ENCODE measurements at regions not wholly inside any gene's neighbourhood (a gene's known extent, or its start where the extent isn't known, plus 50 kb on each side); places are given as distances from the start of the nearest gene placed in this dataset.

DNA sequence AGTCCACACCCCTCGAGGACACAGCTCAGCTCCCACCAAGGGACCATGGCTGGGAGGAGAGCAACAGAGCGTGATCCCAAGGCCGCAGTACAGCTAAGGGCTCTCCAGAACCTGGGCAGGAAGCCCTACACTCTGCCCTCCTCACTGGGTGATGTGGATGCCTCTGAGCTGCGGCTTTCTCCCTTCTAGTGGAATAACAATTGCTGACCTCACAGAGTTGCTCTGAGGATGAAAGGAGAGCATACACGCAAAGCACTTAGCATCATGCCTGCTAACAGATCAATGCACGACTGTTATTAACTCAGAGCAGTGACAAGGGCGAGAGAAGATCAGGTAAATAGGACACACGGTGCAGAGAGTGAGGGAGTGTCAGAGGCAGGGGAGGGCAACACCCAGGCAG lies 74.2 kb downstream of the ZFP36L2 start:
- H3K4me1 ChIP-seq (ENCODE audit: control insufficient read depth in 4 of 4, insufficient read depth in 4 of 4, low read length in 3 of 4) = peaks cover 13 to 38% (median 33%) of the 10 kb centered on the region in 4 donors
- H3K36me3 ChIP-seq (ENCODE audit: control insufficient read depth in 4 of 4, insufficient read depth in 3 of 4, low read depth in 1 of 4, low read length in 3 of 4) = no peaks in the 10 kb centered on the region
- 58% methylated on average over 8 of the region's 8 CpGs for WGBS
- DNase-seq (ENCODE audit: low spot score) = no peak
- H3K9ac ChIP-seq (ENCODE audit: low read depth in 1 of 2, low read length in 2 of 2) = no peak overlapping the region
- H3K9me3 ChIP-seq (ENCODE audit: control insufficient read depth in 4 of 4, low read length in 3 of 4) = no peaks in the 10 kb centered on the region
- no peaks in the 10 kb centered on the region for H3K27me3 ChIP-seq (ENCODE audit: control insufficient read depth in 4 of 4, insufficient read depth in 4 of 4, low read length in 3 of 4)
- TF ChIP-seq HNF4G (IDR thresholded peaks at IDR 0.05) (no peak), NR2F2 (IDR thresholded peaks at IDR 0.05) (no peak), FOXA2 (IDR thresholded peaks at IDR 0.05) (no peak), SP1 (IDR thresholded peaks at IDR 0.05) (no peak), FOXA1 (IDR thresholded peaks at IDR 0.05) (no peak), TAF1 (conservative IDR thresholded peaks at IDR 0.05) (no peak), RXRA (IDR thresholded peaks at IDR 0.05) (no peak), EGR1 (IDR thresholded peaks at IDR 0.05; ENCODE audit: low read depth in 2 of 2) (no peak), HNF4A (conservative IDR thresholded peaks at IDR 0.05) (no peak), RAD21 (IDR thresholded peaks at IDR 0.05) (no peak), GABPA (IDR thresholded peaks at IDR 0.05 in 1 of 2, conservative IDR thresholded peaks at IDR 0.05 in 1 of 2) (no peak)
- TF ChIP-seq, protein P1, sequence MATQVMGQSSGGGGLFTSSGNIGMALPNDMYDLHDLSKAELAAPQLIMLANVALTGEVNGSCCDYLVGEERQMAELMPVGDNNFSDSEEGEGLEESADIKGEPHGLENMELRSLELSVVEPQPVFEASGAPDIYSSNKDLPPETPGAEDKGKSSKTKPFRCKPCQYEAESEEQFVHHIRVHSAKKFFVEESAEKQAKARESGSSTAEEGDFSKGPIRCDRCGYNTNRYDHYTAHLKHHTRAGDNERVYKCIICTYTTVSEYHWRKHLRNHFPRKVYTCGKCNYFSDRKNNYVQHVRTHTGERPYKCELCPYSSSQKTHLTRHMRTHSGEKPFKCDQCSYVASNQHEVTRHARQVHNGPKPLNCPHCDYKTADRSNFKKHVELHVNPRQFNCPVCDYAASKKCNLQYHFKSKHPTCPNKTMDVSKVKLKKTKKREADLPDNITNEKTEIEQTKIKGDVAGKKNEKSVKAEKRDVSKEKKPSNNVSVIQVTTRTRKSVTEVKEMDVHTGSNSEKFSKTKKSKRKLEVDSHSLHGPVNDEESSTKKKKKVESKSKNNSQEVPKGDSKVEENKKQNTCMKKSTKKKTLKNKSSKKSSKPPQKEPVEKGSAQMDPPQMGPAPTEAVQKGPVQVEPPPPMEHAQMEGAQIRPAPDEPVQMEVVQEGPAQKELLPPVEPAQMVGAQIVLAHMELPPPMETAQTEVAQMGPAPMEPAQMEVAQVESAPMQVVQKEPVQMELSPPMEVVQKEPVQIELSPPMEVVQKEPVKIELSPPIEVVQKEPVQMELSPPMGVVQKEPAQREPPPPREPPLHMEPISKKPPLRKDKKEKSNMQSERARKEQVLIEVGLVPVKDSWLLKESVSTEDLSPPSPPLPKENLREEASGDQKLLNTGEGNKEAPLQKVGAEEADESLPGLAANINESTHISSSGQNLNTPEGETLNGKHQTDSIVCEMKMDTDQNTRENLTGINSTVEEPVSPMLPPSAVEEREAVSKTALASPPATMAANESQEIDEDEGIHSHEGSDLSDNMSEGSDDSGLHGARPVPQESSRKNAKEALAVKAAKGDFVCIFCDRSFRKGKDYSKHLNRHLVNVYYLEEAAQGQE (IDR thresholded peaks at IDR 0.05) = no peak
- TF ChIP-seq, protein P2, sequence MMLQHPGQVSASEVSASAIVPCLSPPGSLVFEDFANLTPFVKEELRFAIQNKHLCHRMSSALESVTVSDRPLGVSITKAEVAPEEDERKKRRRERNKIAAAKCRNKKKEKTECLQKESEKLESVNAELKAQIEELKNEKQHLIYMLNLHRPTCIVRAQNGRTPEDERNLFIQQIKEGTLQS (IDR thresholded peaks at IDR 0.05) = no peak
- TF ChIP-seq, protein P3, sequence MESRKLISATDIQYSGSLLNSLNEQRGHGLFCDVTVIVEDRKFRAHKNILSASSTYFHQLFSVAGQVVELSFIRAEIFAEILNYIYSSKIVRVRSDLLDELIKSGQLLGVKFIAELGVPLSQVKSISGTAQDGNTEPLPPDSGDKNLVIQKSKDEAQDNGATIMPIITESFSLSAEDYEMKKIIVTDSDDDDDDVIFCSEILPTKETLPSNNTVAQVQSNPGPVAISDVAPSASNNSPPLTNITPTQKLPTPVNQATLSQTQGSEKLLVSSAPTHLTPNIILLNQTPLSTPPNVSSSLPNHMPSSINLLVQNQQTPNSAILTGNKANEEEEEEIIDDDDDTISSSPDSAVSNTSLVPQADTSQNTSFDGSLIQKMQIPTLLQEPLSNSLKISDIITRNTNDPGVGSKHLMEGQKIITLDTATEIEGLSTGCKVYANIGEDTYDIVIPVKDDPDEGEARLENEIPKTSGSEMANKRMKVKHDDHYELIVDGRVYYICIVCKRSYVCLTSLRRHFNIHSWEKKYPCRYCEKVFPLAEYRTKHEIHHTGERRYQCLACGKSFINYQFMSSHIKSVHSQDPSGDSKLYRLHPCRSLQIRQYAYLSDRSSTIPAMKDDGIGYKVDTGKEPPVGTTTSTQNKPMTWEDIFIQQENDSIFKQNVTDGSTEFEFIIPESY (IDR thresholded peaks at IDR 0.05) = no peak
- TF ChIP-seq, protein P4, sequence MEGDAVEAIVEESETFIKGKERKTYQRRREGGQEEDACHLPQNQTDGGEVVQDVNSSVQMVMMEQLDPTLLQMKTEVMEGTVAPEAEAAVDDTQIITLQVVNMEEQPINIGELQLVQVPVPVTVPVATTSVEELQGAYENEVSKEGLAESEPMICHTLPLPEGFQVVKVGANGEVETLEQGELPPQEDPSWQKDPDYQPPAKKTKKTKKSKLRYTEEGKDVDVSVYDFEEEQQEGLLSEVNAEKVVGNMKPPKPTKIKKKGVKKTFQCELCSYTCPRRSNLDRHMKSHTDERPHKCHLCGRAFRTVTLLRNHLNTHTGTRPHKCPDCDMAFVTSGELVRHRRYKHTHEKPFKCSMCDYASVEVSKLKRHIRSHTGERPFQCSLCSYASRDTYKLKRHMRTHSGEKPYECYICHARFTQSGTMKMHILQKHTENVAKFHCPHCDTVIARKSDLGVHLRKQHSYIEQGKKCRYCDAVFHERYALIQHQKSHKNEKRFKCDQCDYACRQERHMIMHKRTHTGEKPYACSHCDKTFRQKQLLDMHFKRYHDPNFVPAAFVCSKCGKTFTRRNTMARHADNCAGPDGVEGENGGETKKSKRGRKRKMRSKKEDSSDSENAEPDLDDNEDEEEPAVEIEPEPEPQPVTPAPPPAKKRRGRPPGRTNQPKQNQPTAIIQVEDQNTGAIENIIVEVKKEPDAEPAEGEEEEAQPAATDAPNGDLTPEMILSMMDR (IDR thresholded peaks at IDR 0.05; ENCODE audit: low read depth, low read length, missing input control) = no peak
- H3K27ac ChIP-seq (ENCODE audit: low read depth in 1 of 2, low read length in 2 of 2) = no peak overlapping the region
- H3K4me3 ChIP-seq (ENCODE audit: low read depth in 1 of 3, low read length in 3 of 3) = no peak overlapping the region

DNA sequence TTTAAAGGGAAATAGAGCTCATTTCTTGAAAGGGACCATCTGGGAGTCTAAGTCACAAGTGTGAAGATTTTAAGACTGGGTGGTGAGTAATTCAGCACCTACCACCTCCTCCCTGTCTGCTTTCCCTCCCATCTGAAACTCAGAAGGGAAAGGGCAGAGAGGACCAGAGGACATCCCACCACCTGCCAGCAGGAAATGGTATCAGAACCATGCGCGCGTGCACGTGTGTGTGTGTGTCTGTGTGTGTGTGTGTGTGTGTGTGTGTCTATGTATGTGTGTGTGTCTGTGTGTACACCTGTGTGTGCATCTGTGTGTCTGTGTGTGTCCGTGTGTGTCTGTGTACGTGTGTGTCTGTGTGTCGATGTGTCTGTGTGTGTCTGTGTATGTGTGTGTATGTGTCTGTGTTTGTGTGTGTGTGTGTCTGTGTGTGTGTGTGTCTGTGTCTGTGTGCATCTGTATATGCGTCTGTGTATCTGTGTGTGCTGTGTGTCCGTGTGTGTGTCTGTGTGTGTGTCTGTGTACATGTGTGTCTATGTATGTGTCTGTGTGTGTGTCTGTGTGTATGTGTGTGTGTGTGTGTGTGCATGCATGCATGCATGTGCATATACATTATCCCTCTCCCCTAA lies 76.8 kb downstream of the ZFP36L2 start:
- Histone ChIP-seq H3K9ac (ENCODE audit: low read depth in 1 of 2, low read length in 2 of 2) (no peak overlapping the region), H3K4me1 (ENCODE audit: control insufficient read depth in 4 of 4, insufficient read depth in 4 of 4, low read length in 3 of 4) (peaks cover 4 to 22% (median 18%) of the 10 kb centered on the region in 4 donors), H3K36me3 (ENCODE audit: control insufficient read depth in 4 of 4, insufficient read depth in 3 of 4, low read depth in 1 of 4, low read length in 3 of 4) (no peaks in the 10 kb centered on the region), H3K4me3 (ENCODE audit: low read depth in 1 of 3, low read length in 3 of 3) (no peak overlapping the region), H3K27ac (ENCODE audit: low read depth in 1 of 2, low read length in 2 of 2) (no peak overlapping the region), H3K27me3 (ENCODE audit: control insufficient read depth in 4 of 4, insufficient read depth in 4 of 4, low read length in 3 of 4) (no peaks in the 10 kb centered on the region), H3K9me3 (ENCODE audit: control insufficient read depth in 4 of 4, low read length in 3 of 4) (no peaks in the 10 kb centered on the region)
- 92% methylated on average over 9 of the region's 9 CpGs for WGBS
- no peak for DNase-seq (ENCODE audit: low spot score)
- TF ChIP-seq RAD21 (IDR thresholded peaks at IDR 0.05) (no peak), GABPA (IDR thresholded peaks at IDR 0.05 in 1 of 2, conservative IDR thresholded peaks at IDR 0.05 in 1 of 2) (no peak), EGR1 (IDR thresholded peaks at IDR 0.05; ENCODE audit: low read depth in 2 of 2) (no peak), JUND (IDR thresholded peaks at IDR 0.05) (no peak), HNF4G (IDR thresholded peaks at IDR 0.05) (no peak), TAF1 (conservative IDR thresholded peaks at IDR 0.05) (no peak), NR2F2 (IDR thresholded peaks at IDR 0.05) (no peak), FOXA2 (IDR thresholded peaks at IDR 0.05) (no peak), FOXA1 (IDR thresholded peaks at IDR 0.05) (no peak)
- TF ChIP-seq, protein P5, sequence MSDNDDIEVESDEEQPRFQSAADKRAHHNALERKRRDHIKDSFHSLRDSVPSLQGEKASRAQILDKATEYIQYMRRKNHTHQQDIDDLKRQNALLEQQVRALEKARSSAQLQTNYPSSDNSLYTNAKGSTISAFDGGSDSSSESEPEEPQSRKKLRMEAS (IDR thresholded peaks at IDR 0.05) = no peak
- TF ChIP-seq, protein P4 (IDR thresholded peaks at IDR 0.05; ENCODE audit: low read depth, low read length, missing input control) = no peak
- TF ChIP-seq, protein P1 (IDR thresholded peaks at IDR 0.05) = no peak

All from liver (tissue), 8 donors.